ENCODE measurements at regions not wholly inside any gene's neighbourhood (a gene's known extent, or its start where the extent isn't known, plus 50 kb on each side); places are given as distances from the start of the nearest gene placed in this dataset.
"Not testable (repeated sequence)": the region's sequence is repeated elsewhere in the genome, so short reads cannot be mapped to it uniquely, and the experiment has no call there.

GRCh38 chr5:2353211-2353610 lies 398.3 kb downstream of the IRX2 start:
- Histone ChIP-seq H4K20me1 (ENCODE audit: insufficient read depth, low read length, poor library complexity, severe bottlenecking) (no peaks in the 10 kb centered on the region), H3F3A (ENCODE audit: low read depth) (no peaks in the 10 kb centered on the region), H3K79me2 (ENCODE audit: insufficient read depth, low read length) (no peaks in the 10 kb centered on the region), H3K36me3 (ENCODE audit: insufficient read depth, low read length) (no peaks in the 10 kb centered on the region), H3K9me3 (ENCODE audit: insufficient read depth, low read depth, low read length) (no peaks in the 10 kb centered on the region; the same call in 1 of the 2 replicates), H3K9ac (ENCODE audit: low read depth, low read length, poor library complexity, severe bottlenecking) (no peak overlapping the region), H3K4me2 (ENCODE audit: low read depth, low read length, poor library complexity, severe bottlenecking) (no peak overlapping the region), H3K9me2 (replicated peaks; ENCODE audit: low read depth, low read length) (no peaks in the 10 kb centered on the region), H2AFZ (ENCODE audit: low read length) (no peak overlapping the region), H3K4me1 (ENCODE audit: insufficient read depth, low read length, poor library complexity, severe bottlenecking) (no peaks in the 10 kb centered on the region), H3K27me3 (ENCODE audit: insufficient read depth, low read length, poor library complexity, severe bottlenecking) (no peaks in the 10 kb centered on the region), H3K4me3 (ENCODE audit: low read length, poor library complexity, severe bottlenecking) (no peak overlapping the region)
- TF ChIP-seq CTCF (conservative IDR thresholded peaks at IDR 0.05; ENCODE audit: low read length) (no peak), EZH2phosphoT487 (IDR thresholded peaks at IDR 0.05; ENCODE audit: borderline replicate concordance) (no peak)

- TF ChIP-seq CTCF (conservative IDR thresholded peaks at IDR 0.05; ENCODE audit: low read length) = no peak
- no peak overlapping the region for H3K9ac ChIP-seq (ENCODE audit: low read depth, low read length, poor library complexity, severe bottlenecking)
- H3K4me2 ChIP-seq (ENCODE audit: low read depth, low read length, poor library complexity, severe bottlenecking) = no peak overlapping the region
- no peaks in the 10 kb centered on the region for H3K36me3 ChIP-seq (ENCODE audit: insufficient read depth, low read length)
- H3K4me3 ChIP-seq (ENCODE audit: low read length, poor library complexity, severe bottlenecking) = no peak overlapping the region
- no peaks in the 10 kb centered on the region for H4K20me1 ChIP-seq (ENCODE audit: insufficient read depth, low read length, poor library complexity, severe bottlenecking)
- no peaks in the 10 kb centered on the region for H3K9me2 ChIP-seq (replicated peaks; ENCODE audit: low read depth, low read length)
- peaks cover 7% of the 10 kb centered on the region; the same call in 1 of the 2 replicates for H3K9me3 ChIP-seq (ENCODE audit: insufficient read depth, low read depth, low read length)
- H2AFZ ChIP-seq (ENCODE audit: low read length) = no peak overlapping the region
- H3K27me3 ChIP-seq (ENCODE audit: insufficient read depth, low read length, poor library complexity, severe bottlenecking) = no peaks in the 10 kb centered on the region
- no peaks in the 10 kb centered on the region for H3F3A ChIP-seq (ENCODE audit: low read depth)
- no peaks in the 10 kb centered on the region for H3K4me1 ChIP-seq (ENCODE audit: insufficient read depth, low read length, poor library complexity, severe bottlenecking)
- no peaks in the 10 kb centered on the region for H3K79me2 ChIP-seq (ENCODE audit: insufficient read depth, low read length)
Observed at GRCh38 chr5:2352101-2352861, 399.2 kb downstream of the IRX2 start.

GRCh38 chr5:2349768-2350167 lies 401.7 kb downstream of the IRX2 start:
- not testable (repeated sequence) for H2AFZ ChIP-seq (ENCODE audit: low read length); H3K4me1 ChIP-seq (ENCODE audit: insufficient read depth, low read length, poor library complexity, severe bottlenecking); H3K79me2 ChIP-seq (ENCODE audit: insufficient read depth, low read length); H3K9me3 ChIP-seq (ENCODE audit: insufficient read depth, low read depth, low read length); H3F3A ChIP-seq (ENCODE audit: low read depth); H3K9me2 ChIP-seq (replicated peaks; ENCODE audit: low read depth, low read length); H3K36me3 ChIP-seq (ENCODE audit: insufficient read depth, low read length); H3K4me2 ChIP-seq (ENCODE audit: low read depth, low read length, poor library complexity, severe bottlenecking); H3K4me3 ChIP-seq (ENCODE audit: low read length, poor library complexity, severe bottlenecking); H4K20me1 ChIP-seq (ENCODE audit: insufficient read depth, low read length, poor library complexity, severe bottlenecking); H3K27me3 ChIP-seq (ENCODE audit: insufficient read depth, low read length, poor library complexity, severe bottlenecking); H3K9ac ChIP-seq (ENCODE audit: low read depth, low read length, poor library complexity, severe bottlenecking)

- Histone ChIP-seq H3F3A (ENCODE audit: low read depth) (no peaks in the 10 kb centered on the region), H3K9me2 (replicated peaks; ENCODE audit: low read depth, low read length) (no peaks in the 10 kb centered on the region)
- TF ChIP-seq CTCF (conservative IDR thresholded peaks at IDR 0.05; ENCODE audit: low read length) (no peak), EZH2phosphoT487 (IDR thresholded peaks at IDR 0.05; ENCODE audit: borderline replicate concordance) (no peak)
Observed at GRCh38 chr5:2338686-2339085, 412.8 kb downstream of the IRX2 start.

More at GRCh38 chr5:2338686-2339085, 412.8 kb downstream of the IRX2 start:
- Histone ChIP-seq H3K36me3 (ENCODE audit: insufficient read depth, low read length) (no peaks in the 10 kb centered on the region), H3K9me3 (ENCODE audit: insufficient read depth, low read depth, low read length) (no peaks in the 10 kb centered on the region; the same call in 1 of the 2 replicates), H3K79me2 (ENCODE audit: insufficient read depth, low read length) (no peaks in the 10 kb centered on the region), H3K9ac (ENCODE audit: low read depth, low read length, poor library complexity, severe bottlenecking) (no peak overlapping the region), H2AFZ (ENCODE audit: low read length) (no peak overlapping the region), H3K4me2 (ENCODE audit: low read depth, low read length, poor library complexity, severe bottlenecking) (no peak overlapping the region), H3K4me3 (ENCODE audit: low read length, poor library complexity, severe bottlenecking) (no peak overlapping the region), H4K20me1 (ENCODE audit: insufficient read depth, low read length, poor library complexity, severe bottlenecking) (no peaks in the 10 kb centered on the region), H3K27me3 (ENCODE audit: insufficient read depth, low read length, poor library complexity, severe bottlenecking) (no peaks in the 10 kb centered on the region), H3K4me1 (ENCODE audit: insufficient read depth, low read length, poor library complexity, severe bottlenecking) (no peaks in the 10 kb centered on the region)

Measured in Loucy (cell line).